ENCODE measurements at regions not wholly inside any gene's neighbourhood (a gene's known extent, or its start where the extent isn't known, plus 50 kb on each side); places are given as distances from the start of the nearest gene placed in this dataset.

DNA sequence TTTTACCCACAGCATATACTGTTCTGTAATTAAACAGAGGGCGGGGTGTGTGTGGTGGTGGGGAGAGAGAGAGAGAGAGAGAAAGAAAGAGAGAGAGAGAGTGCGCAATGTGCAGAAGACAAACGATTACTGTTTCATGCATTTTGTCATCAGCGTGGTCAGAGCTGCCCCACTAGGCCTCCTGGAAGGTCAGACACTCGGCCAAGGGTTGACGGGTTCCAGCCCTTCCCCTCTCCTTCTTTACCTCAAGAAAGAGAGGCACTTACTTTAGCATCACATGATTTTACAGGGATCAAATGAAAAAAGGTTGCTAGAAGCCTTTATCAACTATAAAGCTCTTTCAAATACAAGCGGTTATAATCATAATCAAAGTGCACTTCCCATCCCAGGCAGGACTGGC is 269.2 kb upstream of the SORL1-AS1 start:
- Mint-ChIP-seq H3K27me3 (peaks cover 37% of the 10 kb centered on the region), H3K4me1 (no peaks in the 10 kb centered on the region), H3K9me3 (ENCODE audit: insufficient read depth) (peaks cover 2% of the 10 kb centered on the region), H3K4me3 (no peak overlapping the region), H3K27ac (no peak overlapping the region)
- Histone ChIP-seq H2AFZ (ENCODE audit: insufficient read depth, low read depth, low read length, poor library complexity, severe bottlenecking) (peak overlapping the region; percentile 25), H4K20me1 (ENCODE audit: control insufficient read depth, insufficient read depth, low read length, poor library complexity, severe bottlenecking) (no peaks in the 10 kb centered on the region), H3K27ac (ENCODE audit: low read length in 2 of 2) (no peak overlapping the region), H3K4me2 (replicated peaks; ENCODE audit: low read depth, low read length, poor library complexity, severe bottlenecking) (peak overlapping the region; percentile 38), H3K9ac (ENCODE audit: low read length) (no peak overlapping the region), H3K27me3 (replicated peaks in 1 of 4; ENCODE audit: control extremely low read depth in 1 of 4, control insufficient read depth in 3 of 4, insufficient read depth in 4 of 4, low read length in 3 of 4) (peaks cover 0 to 16% (median 11%) of the 10 kb centered on the region in 4 experiments), H3K79me2 (ENCODE audit: control insufficient read depth, insufficient read depth, low read length) (no peaks in the 10 kb centered on the region), H3K36me3 (replicated peaks in 1 of 2; ENCODE audit: control extremely low read depth in 1 of 2, control insufficient read depth in 1 of 2, extremely low read depth in 1 of 2, insufficient read depth in 2 of 2, low read length in 1 of 2) (no peaks in the 10 kb centered on the region), H3K9me3 (ENCODE audit: control extremely low read depth in 1 of 3, control insufficient read depth in 2 of 3, insufficient read depth in 1 of 3, low read length in 2 of 3) (peaks cover 0 to 12% (median 1%) of the 10 kb centered on the region in 3 donors), H3K4me1 (ENCODE audit: control insufficient read depth in 2 of 2, insufficient read depth in 2 of 2, low read length in 2 of 2) (peaks cover 0 to 4% of the 10 kb centered on the region in 2 donors), H3K4me3 (ENCODE audit: control extremely low read depth in 1 of 5, extremely low read depth in 1 of 5, insufficient read depth in 1 of 5, low read depth in 2 of 5, low read length in 4 of 5) (no peak overlapping the region)
- 92% methylated on average over 4 of the region's 7 CpGs for WGBS (ENCODE audit: insufficient coverage)
- ATAC-seq (ENCODE audit: low read depth) (no peak), DNase-seq (no peak)
- TF ChIP-seq, protein P1, sequence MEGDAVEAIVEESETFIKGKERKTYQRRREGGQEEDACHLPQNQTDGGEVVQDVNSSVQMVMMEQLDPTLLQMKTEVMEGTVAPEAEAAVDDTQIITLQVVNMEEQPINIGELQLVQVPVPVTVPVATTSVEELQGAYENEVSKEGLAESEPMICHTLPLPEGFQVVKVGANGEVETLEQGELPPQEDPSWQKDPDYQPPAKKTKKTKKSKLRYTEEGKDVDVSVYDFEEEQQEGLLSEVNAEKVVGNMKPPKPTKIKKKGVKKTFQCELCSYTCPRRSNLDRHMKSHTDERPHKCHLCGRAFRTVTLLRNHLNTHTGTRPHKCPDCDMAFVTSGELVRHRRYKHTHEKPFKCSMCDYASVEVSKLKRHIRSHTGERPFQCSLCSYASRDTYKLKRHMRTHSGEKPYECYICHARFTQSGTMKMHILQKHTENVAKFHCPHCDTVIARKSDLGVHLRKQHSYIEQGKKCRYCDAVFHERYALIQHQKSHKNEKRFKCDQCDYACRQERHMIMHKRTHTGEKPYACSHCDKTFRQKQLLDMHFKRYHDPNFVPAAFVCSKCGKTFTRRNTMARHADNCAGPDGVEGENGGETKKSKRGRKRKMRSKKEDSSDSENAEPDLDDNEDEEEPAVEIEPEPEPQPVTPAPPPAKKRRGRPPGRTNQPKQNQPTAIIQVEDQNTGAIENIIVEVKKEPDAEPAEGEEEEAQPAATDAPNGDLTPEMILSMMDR (IDR thresholded peaks at IDR 0.05): no peak
- TF ChIP-seq EZH2 (IDR thresholded peaks at IDR 0.05; ENCODE audit: borderline replicate concordance, insufficient read depth, low read depth, low read length, poor library complexity, severe bottlenecking): no peak
- ChIA-PET CTCF (no interaction called here), POLR2A (no interaction called here)
- intact Hi-C loops (cut with micrococcal nuclease): no loop called here

- peaks cover 36% of the 10 kb centered on the region for H3K27me3 Mint-ChIP-seq
- peaks cover 0 to 4% of the 10 kb centered on the region in 2 donors for H3K4me1 ChIP-seq (ENCODE audit: control insufficient read depth in 2 of 2, insufficient read depth in 2 of 2, low read length in 2 of 2)
- no peak overlapping the region for H3K4me3 ChIP-seq (ENCODE audit: control extremely low read depth in 1 of 5, extremely low read depth in 1 of 5, insufficient read depth in 1 of 5, low read depth in 2 of 5, low read length in 4 of 5)
- intact Hi-C loops (cut with micrococcal nuclease): no loop called here
- no peak overlapping the region for H3K4me2 ChIP-seq (replicated peaks; ENCODE audit: low read depth, low read length, poor library complexity, severe bottlenecking)
- DNase-seq: no peak
- peaks cover 0 to 16% (median 11%) of the 10 kb centered on the region in 4 experiments for H3K27me3 ChIP-seq (replicated peaks in 1 of 4; ENCODE audit: control extremely low read depth in 1 of 4, control insufficient read depth in 3 of 4, insufficient read depth in 4 of 4, low read length in 3 of 4)
- H3K9ac ChIP-seq (ENCODE audit: low read length): no peak overlapping the region
- TF ChIP-seq EZH2 (IDR thresholded peaks at IDR 0.05; ENCODE audit: borderline replicate concordance, insufficient read depth, low read depth, low read length, poor library complexity, severe bottlenecking): no peak
- TF ChIP-seq, protein P1 (IDR thresholded peaks at IDR 0.05): no peak
- no peak for ATAC-seq (ENCODE audit: low read depth)
- peaks cover 0 to 12% (median 1%) of the 10 kb centered on the region in 3 donors for H3K9me3 ChIP-seq (ENCODE audit: control extremely low read depth in 1 of 3, control insufficient read depth in 2 of 3, insufficient read depth in 1 of 3, low read length in 2 of 3)
- peaks cover 2% of the 10 kb centered on the region for H3K9me3 Mint-ChIP-seq (ENCODE audit: insufficient read depth)
- H3K27ac Mint-ChIP-seq: no peak overlapping the region
- no peak overlapping the region for H2AFZ ChIP-seq (ENCODE audit: insufficient read depth, low read depth, low read length, poor library complexity, severe bottlenecking)
- WGBS (ENCODE audit: insufficient coverage): no CpG with 5 or more reads among the region's 3 CpGs
- H3K36me3 ChIP-seq (replicated peaks in 1 of 2; ENCODE audit: control extremely low read depth in 1 of 2, control insufficient read depth in 1 of 2, extremely low read depth in 1 of 2, insufficient read depth in 2 of 2, low read length in 1 of 2): no peaks in the 10 kb centered on the region
- no peak overlapping the region for H3K27ac ChIP-seq (ENCODE audit: low read length in 2 of 2)
- POLR2A ChIA-PET: no interaction called here
- no peaks in the 10 kb centered on the region for H4K20me1 ChIP-seq (ENCODE audit: control insufficient read depth, insufficient read depth, low read length, poor library complexity, severe bottlenecking)
- H3K4me1 Mint-ChIP-seq: no peaks in the 10 kb centered on the region
- no peak overlapping the region for H3K4me3 Mint-ChIP-seq
- H3K79me2 ChIP-seq (ENCODE audit: control insufficient read depth, insufficient read depth, low read length): no peaks in the 10 kb centered on the region
- CTCF ChIA-PET: interaction anchor here (0.6 kb wide), 1 partner anchor 1986 kb away, joined by 3 read pairs; no protein-coding TSS in a partner anchor
These were observed 268.7 kb upstream of the SORL1-AS1 start for GRCh38 chr11:121721448-121721847.
